Endothelial cell (in vitro differentiated cells): ENCODE measurements at regions not wholly inside any gene's neighbourhood (a gene's known extent, or its start where the extent isn't known, plus 50 kb on each side); places are given as distances from the start of the nearest gene placed in this dataset.

Experiments
- DNase-seq: peaks from one replicate; pipeline ENCODE4 v3.0.0; 2021; ENCODE audit warnings: low spot score
- H3K27ac Mint-ChIP-seq: one replicate; pipeline ENCODE4 v1.8.0; 2021; ENCODE audit warnings: mixed read lengths, inconsistent platforms; ENCODE audit not compliant: unreplicated experiment
- H3K27me3 Mint-ChIP-seq: one replicate; pipeline ENCODE4 v1.8.0; 2021; ENCODE audit warnings: mild to moderate bottlenecking, moderate library complexity, mixed read lengths, inconsistent platforms; ENCODE audit not compliant: unreplicated experiment
- H3K36me3 Mint-ChIP-seq: one replicate; pipeline ENCODE4 v1.8.0; 2021; ENCODE audit warnings: mild to moderate bottlenecking, low read depth, mixed read lengths, inconsistent platforms; ENCODE audit not compliant: unreplicated experiment
- H3K4me1 Mint-ChIP-seq: one replicate; pipeline ENCODE4 v1.8.0; 2021; ENCODE audit warnings: mild to moderate bottlenecking, mixed read lengths, inconsistent platforms; ENCODE audit not compliant: unreplicated experiment
- H3K4me3 Mint-ChIP-seq: one replicate; pipeline ENCODE4 v1.8.0; 2021; ENCODE audit warnings: mild to moderate bottlenecking, mixed read lengths, inconsistent platforms; ENCODE audit not compliant: unreplicated experiment
- H3K9me3 Mint-ChIP-seq: one replicate; pipeline ENCODE4 v1.8.0; 2021; ENCODE audit warnings: mixed read lengths, inconsistent platforms; ENCODE audit not compliant: unreplicated experiment
- CTCF ChIP-seq: fragments of 200-600 bp; sonication (generic); IDR thresholded peaks from one replicate; pipeline ENCODE4 v1.5.0; 2021; ENCODE audit warnings: antibody characterized with exemption; ENCODE audit not compliant: unreplicated experiment

- peaks cover 6% of the 10 kb centered on the region for H3K27me3 Mint-ChIP-seq
- no peak overlapping the region for H3K27ac Mint-ChIP-seq
- no peak for TF ChIP-seq CTCF
- no peaks in the 10 kb centered on the region for H3K9me3 Mint-ChIP-seq
- DNase-seq: no peak
- no peaks in the 10 kb centered on the region for H3K36me3 Mint-ChIP-seq
- H3K4me1 Mint-ChIP-seq: no peaks in the 10 kb centered on the region
- no peak overlapping the region for H3K4me3 Mint-ChIP-seq
Observed at GRCh38 chr12:110993434-110993833, 73.1 kb upstream of the MYL2 start.

GRCh38 chr12:110992909-110993308, 72.5 kb upstream of the MYL2 start:
- DNase-seq: no peak
- TF ChIP-seq CTCF: no peak
- Mint-ChIP-seq H3K4me1 (no peaks in the 10 kb centered on the region), H3K36me3 (no peaks in the 10 kb centered on the region), H3K27ac (no peak overlapping the region), H3K27me3 (peaks cover 6% of the 10 kb centered on the region), H3K4me3 (no peak overlapping the region), H3K9me3 (no peaks in the 10 kb centered on the region)

DNA sequence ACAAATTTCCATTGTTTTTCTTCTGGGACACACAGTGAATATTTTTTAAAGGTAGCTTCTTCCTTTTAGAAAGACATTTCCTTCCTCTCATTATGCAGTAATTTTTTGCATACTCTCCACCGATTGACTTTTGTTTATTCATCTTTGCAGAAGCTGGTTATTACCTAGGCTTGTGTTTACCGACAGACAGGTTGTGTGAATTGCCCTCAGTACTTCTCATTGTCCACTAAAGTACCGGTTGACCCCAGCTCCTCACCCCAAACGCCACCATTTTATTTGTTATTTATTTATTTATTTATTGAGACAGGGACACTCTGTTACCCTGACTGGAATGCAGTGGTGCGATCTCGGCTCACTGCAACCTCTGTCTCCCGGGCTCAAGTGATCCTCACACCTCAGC, 63.4 kb upstream of the MYL2 start:
- Mint-ChIP-seq H3K27ac (no peak overlapping the region), H3K4me3 (no peak overlapping the region), H3K9me3 (no peaks in the 10 kb centered on the region), H3K27me3 (no peaks in the 10 kb centered on the region), H3K4me1 (peaks cover 7% of the 10 kb centered on the region), H3K36me3 (no peaks in the 10 kb centered on the region)
- no peak for DNase-seq
- TF ChIP-seq CTCF: no peak

GRCh38 chr12:110972866-110973265, 52.5 kb upstream of the MYL2 start:
- no peaks in the 10 kb centered on the region for H3K27me3 Mint-ChIP-seq
- no peak overlapping the region for H3K4me3 Mint-ChIP-seq
- no peak for DNase-seq
- no peak overlapping the region for H3K27ac Mint-ChIP-seq
- peaks cover 2% of the 10 kb centered on the region for H3K4me1 Mint-ChIP-seq
- TF ChIP-seq CTCF: no peak
- H3K9me3 Mint-ChIP-seq: no peaks in the 10 kb centered on the region
- peaks cover 2% of the 10 kb centered on the region for H3K36me3 Mint-ChIP-seq

DNA sequence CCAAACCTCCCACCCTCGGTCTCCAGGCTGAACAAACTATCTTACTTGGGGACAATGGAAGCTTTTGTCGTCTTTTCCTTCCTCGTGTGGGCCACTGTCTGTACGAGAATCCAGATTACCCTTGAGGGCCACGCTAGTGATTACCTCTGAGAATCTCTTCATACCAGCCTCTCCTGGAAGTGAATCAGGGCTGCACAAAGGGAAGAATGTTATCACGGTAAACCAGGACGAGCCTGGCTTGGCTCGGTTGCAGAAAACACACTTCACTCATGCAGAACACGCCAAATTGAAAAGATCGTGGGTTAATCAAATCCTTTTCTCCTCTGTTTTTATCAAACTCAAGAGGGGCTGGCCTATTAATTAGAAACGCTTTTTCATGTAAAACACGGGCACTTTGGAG, 51.6 kb upstream of the MYL2 start:
- Mint-ChIP-seq H3K27me3 (no peaks in the 10 kb centered on the region), H3K4me3 (no peak overlapping the region), H3K27ac (no peak overlapping the region), H3K36me3 (peaks cover 2% of the 10 kb centered on the region), H3K9me3 (no peaks in the 10 kb centered on the region), H3K4me1 (peaks cover 2% of the 10 kb centered on the region)
- no peak for DNase-seq
- no peak for TF ChIP-seq CTCF
